ENCODE measurements at regions not wholly inside any gene's neighbourhood (a gene's known extent, or its start where the extent isn't known, plus 50 kb on each side); places are given as distances from the start of the nearest gene placed in this dataset.

- no peak for TF ChIP-seq FOS (IDR thresholded peaks at IDR 0.05; ENCODE audit: extremely low read depth, insufficient read length)
- no peak for TF ChIP-seq EZH2 (IDR thresholded peaks at IDR 0.05; ENCODE audit: borderline replicate concordance, low read depth, low read length)
- TF ChIP-seq, protein P1, sequence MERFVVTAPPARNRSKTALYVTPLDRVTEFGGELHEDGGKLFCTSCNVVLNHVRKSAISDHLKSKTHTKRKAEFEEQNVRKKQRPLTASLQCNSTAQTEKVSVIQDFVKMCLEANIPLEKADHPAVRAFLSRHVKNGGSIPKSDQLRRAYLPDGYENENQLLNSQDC (CRISPR knock-in tag; IDR thresholded peaks at IDR 0.05) = no peak
- 0 out of 2 replicates have a peak, but pooled peaks have one; percentile 5 for TF ChIP-seq KLF16 (IDR thresholded peaks at IDR 0.05)
- TF ChIP-seq POLR2A (conservative IDR thresholded peaks at IDR 0.05) = no peak
- TF ChIP-seq RFX5 (IDR thresholded peaks at IDR 0.05; ENCODE audit: low read depth, low read length) = no peak
Observed at GRCh38 chr10:46228563-46229071, 58.2 kb upstream of the ANTXRL start.

Data from K562 (cell line).